ACC112 (cell line): ENCODE measurements at regions not wholly inside any gene's neighbourhood (a gene's known extent, or its start where the extent isn't known, plus 50 kb on each side); places are given as distances from the start of the nearest gene placed in this dataset.

Experiments used
- H2AFZ ChIP-seq: fragments of 200-600 bp; sonication (generic); one replicate; pipeline ENCODE4 v1.6.0; 2017; ENCODE audit warnings: antibody characterized with exemption, low read length; ENCODE audit not compliant: unreplicated experiment
- H3K27ac ChIP-seq: fragments of 200-600 bp; sonication (generic); 2 replicates; pipeline ENCODE4 v1.5.1; 2014; ENCODE audit warnings: low read depth, mild to moderate bottlenecking, antibody characterized with exemption, low read length, moderate library complexity
- H3K27me3 ChIP-seq: fragments of 200-600 bp; sonication (generic); 2 replicates; pipeline ENCODE4 v1.6.1; 2014; ENCODE audit warnings: mild to moderate bottlenecking, antibody characterized with exemption, low read length, moderate library complexity, mixed read lengths; ENCODE audit not compliant: insufficient read depth
- H3K36me3 ChIP-seq: fragments of 200-600 bp; sonication (generic); 2 replicates; pipeline ENCODE4 v1.6.1; 2016; ENCODE audit warnings: mild to moderate bottlenecking, antibody characterized with exemption, low read length, moderate library complexity, mixed read lengths; ENCODE audit not compliant: insufficient read depth
- H3K4me1 ChIP-seq: fragments of 200-600 bp; sonication (generic); one replicate; pipeline ENCODE4 v1.6.1; 2016; ENCODE audit warnings: low read length, mixed read lengths; ENCODE audit not compliant: insufficient read depth, unreplicated experiment, control insufficient read depth
- H3K4me3 ChIP-seq: fragments of 200-600 bp; sonication (generic); 2 replicates; pipeline ENCODE4 v1.5.1; 2014; ENCODE audit warnings: mild to moderate bottlenecking, low read depth, low read length
- H3K79me2 ChIP-seq: fragments of 200-600 bp; sonication (generic); one replicate; pipeline ENCODE4 v1.6.0; 2016; ENCODE audit warnings: low read length; ENCODE audit not compliant: control insufficient read depth, unreplicated experiment, insufficient read depth

DNA sequence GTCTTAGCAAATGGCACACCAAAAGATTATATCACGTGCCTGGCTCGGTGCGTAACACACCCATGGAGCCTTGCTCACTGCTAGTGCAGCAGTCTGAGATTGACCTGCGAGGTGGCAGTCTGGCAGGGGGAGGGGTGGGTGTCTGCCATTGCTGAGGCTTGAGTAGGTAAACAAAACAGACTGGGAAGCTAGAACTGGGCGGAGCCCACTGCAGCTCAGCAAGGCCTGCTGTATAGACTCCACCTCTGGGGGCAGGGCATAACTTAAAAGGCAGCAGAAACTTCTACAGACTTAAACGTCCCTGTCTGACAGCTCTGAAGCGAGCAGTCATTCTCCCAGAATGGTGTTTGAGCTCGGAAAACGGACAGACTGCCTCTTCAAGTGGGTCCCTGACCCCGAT lies 55.9 kb upstream of the FSHR start:
- Histone ChIP-seq H3K36me3 (no peaks in the 10 kb centered on the region), H3K4me1 (no peaks in the 10 kb centered on the region), H3K4me3 (no peak overlapping the region), H3K27ac (no peak overlapping the region), H2AFZ (no peak overlapping the region), H3K79me2 (no peaks in the 10 kb centered on the region), H3K27me3 (no peaks in the 10 kb centered on the region)

DNA sequence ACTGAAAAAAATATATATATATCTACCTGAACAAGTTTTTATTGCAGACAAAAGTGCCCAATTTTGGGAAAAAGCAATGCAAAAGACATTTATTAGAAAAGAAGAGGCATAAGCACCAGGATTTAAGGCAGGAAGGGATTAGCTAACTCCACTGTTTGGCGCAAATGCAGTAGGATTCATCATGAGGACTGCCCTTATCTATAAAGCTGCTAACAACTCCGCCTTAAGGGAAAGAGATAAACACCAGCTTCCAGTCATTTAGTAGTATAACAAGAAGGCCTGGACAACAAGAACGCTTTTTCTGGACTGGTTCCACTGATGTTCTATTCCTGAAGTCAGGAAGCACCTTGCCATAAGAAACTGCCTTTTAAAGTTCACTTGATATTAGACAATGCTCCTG lies 52.9 kb upstream of the FSHR start:
- Histone ChIP-seq H3K79me2 (no peaks in the 10 kb centered on the region), H3K27ac (no peak overlapping the region), H3K36me3 (no peaks in the 10 kb centered on the region), H3K27me3 (no peaks in the 10 kb centered on the region), H2AFZ (no peak overlapping the region), H3K4me3 (no peak overlapping the region), H3K4me1 (no peaks in the 10 kb centered on the region)
